ENCODE measurements at regions not wholly inside any gene's neighbourhood (a gene's known extent, or its start where the extent isn't known, plus 50 kb on each side); places are given as distances from the start of the nearest gene placed in this dataset.
A peak's percentile ranks its signal among the peaks of the same experiment; 100 is the strongest.

GRCh38 chrX:9318213-9318612 is 146.6 kb upstream of the TBL1X start:
- DNase-seq = peak; percentile 28

DNA sequence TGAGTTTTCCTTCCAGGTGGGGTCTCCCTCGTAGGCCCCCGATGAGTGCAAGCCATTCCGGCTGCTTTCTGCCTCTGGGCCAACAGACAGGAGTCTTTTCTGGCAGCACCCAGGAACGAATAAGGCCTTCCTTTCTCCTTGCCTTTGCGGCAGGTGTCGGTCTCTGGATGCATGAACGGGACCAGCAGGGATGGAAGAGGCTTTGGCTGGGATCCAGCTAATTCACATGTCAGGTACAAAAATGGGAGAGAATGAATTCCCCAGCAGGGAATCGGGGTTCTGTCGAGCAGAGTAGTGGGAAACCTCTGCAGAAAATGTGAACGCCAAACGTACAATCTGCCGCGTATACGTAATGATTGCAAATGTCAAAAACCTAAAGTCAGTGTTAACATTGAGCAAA is 146.1 kb upstream of the TBL1X start:
- DNase-seq = no peak

- no peak for DNase-seq
These were observed 143.9 kb upstream of the TBL1X start for GRCh38 chrX:9320940-9321339.

DNA sequence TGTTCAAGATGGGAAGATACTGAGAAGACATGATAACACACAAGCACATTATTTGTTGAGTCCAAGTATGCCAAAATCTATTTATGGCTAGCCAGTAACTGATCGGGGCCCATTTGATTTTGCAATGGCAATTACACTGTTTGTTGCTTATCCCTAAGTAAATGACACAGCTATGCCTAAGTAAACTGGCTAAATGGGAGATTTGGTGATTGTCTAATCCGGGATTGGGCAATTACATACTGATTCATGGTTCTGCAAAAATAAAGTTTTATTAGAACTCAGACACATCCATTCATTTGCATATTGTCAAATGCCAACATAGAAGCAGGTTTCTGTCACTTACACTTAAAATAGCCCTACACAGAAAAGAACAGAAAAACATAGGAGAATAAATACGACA is 140.2 kb upstream of the TBL1X start:
- DNase-seq = no peak

DNA sequence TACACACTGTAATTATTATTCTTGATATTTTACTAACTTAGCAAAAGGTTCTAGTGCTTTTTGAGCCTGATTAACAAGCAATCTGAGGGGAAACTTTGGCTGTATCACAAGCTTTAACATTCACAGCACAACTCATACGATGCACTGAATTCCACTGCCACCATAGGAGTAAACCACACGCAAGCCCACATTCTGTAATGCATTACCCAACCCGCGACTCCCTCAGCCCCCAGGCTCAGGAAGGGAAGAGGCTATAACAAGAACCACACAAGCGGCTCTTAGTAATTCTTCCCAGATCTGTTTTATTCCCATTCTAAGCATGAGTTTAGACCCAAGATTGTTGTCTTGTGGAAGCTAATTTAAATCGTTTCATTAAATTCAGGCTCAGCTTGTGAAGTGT is 138.5 kb upstream of the TBL1X start:
- DNase-seq = no peak

DNA sequence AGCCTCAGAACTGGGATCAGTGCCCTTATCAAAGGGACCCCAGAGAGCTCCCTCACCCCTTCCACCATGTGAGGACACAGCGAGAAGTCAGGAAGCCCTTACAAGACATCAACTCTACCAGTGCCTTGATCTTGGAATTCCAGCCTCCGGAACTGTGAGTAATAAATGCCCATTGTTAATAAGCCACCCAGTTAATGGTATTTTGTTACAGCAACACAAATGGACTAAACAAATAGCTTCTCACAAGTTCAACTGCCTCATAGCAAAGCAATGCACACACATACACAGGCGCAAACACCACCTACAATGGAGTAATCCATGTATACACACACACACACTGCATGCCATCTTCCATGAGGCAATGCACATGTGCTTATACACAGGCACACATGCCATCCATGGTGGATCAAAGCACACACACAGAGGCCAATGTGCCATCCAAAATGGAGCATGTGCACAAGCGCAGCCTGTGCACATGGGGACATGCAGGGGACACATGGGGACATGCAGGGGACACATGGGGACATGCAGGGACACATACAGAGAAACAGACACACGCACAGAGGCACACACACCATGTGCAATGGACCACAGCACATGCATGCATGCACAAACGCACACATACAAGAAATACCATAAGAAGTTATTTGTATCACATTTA is 137.6 kb upstream of the TBL1X start:
- DNase-seq = no peak

DNA sequence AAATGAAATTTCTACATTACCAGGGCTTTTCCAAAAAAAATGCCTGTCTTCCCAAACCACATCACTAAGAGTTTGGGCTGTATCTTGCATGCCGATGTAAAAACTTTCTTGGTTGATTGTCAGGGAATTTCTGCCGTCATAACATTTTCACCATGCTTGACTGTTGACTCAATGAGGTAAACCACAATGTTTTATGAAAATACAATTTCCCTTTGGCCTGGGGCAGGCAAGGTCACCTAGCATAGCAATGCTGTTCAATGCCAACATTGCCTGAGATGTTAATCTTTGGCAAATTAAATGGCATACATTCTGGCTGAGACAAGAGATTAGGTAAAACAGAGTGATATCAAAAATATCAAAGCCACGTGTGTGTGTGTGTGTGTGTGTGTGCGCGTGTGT is 137.1 kb upstream of the TBL1X start:
- no peak for DNase-seq

- no peak for DNase-seq
These were observed 135.8 kb upstream of the TBL1X start for GRCh38 chrX:9329056-9329455.

GRCh38 chrX:9330249-9330982 is 134.4 kb upstream of the TBL1X start:
- DNase-seq = no peak

- DNase-seq = no peak
These were observed 130.8 kb upstream of the TBL1X start for GRCh38 chrX:9333873-9334560.

GRCh38 chrX:9335251-9335650 is 129.6 kb upstream of the TBL1X start:
- DNase-seq = no peak

DNA sequence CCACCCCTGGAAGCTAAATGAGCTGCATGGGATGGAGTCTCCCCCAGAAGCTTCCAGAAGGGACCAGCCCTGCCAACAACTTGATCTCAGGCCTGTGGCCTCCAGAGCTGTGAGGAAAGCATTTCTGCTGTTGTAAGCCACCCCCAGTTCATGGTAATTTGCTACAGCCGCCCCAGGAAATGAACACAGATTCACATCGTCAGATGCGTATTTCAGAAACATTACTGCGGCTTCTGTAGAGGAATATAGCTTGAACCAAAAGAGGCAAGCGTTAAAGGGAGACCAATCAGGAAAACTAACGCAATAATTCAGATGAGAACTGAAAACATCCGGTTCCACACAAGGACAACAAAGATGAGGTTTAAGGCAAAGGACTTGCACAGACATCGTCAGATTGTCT is 128.4 kb upstream of the TBL1X start:
- DNase-seq = peak; percentile 11

- no peak for DNase-seq
These were observed 127.8 kb upstream of the TBL1X start for GRCh38 chrX:9337046-9337445.

- DNase-seq = no peak
These were observed 125.9 kb upstream of the TBL1X start for GRCh38 chrX:9338986-9339385.

GRCh38 chrX:9339603-9340491 is 125.0 kb upstream of the TBL1X start:
- peak; percentile 57 for DNase-seq

DNA sequence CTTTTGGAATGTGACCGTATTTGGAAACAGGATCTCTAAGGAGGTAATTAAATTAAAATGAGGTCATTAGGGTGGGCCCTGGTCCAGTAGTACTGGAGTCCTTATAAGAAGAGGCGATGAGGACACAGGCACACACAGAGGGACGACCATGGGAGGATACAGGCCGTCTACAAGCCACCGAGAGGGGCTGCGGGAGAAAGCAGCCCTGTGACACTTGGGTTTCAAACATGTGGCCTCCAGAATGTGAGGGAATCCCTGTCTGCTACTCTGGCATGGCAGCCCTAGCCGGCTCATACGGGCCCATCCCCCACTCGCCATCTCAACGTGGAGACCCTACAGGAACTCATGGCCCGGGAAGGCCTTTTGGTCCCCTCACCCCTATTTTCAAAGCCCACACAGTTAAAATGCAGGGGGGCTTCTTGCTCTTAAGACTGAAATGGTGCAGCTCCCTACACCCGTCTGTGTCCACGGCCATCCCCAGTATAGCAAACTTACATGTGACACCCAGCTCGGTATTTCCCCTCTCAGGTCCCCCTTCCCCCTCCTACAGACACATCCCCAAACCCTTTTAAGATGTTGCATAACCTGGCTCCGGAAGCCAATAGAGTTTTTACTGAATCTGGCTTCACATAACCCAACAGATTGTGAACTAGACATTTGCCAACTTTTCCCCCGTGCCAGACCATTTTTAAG is 124.1 kb upstream of the TBL1X start:
- DNase-seq = peak; percentile 79

- peak; percentile 75 for DNase-seq
These were observed 123.3 kb upstream of the TBL1X start for GRCh38 chrX:9341291-9342201.

DNA sequence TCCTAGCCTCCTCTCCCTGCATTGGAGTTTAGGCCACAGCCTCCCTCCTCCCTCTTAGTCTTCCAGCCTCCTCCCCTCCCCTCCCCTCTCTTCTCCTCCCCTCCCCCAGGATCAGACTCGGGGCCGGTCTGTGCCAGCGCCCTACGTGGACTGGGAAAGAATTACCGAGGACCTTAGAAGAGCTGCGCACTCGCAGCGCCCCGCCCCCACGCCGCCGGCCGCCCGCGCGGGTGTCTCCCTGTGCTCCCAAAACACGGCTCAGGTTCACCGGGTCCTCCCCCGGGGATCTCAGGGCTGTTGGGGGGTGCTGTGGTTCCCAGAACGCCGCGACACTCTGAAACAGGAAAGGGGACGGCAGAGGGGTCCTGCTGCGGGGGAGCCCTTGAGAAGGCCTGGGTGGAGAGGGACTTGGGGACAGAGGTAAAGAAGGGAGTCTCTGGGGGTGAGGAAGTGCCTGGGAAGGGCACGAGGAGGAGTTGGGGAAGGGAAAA is 122.3 kb upstream of the TBL1X start:
- DNase-seq = peak; percentile 70

GRCh38 chrX:9343971-9344370 is 120.9 kb upstream of the TBL1X start:
- DNase-seq = no peak

DNA sequence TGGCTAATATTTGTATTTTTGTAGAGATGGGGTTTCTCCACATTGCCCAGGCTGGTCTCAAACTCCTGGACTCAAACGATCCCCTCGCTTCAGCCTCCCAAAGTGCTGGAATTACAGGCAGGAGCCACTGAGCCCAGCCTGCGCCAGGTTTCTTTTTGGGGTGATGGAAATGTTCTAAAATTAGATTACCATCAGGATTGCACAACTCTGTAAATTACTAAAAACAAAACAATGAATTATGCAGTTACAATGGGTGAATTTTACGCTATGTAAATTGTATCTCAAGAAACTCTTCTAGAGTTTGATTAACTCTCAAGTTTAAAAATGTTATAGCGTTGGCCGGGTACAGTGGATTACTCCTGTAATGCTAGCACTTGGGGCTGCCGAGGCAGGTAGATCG is 118.9 kb upstream of the TBL1X start:
- no peak for DNase-seq
